Endothelial cell of umbilical vein (primary cell): ENCODE measurements at regions not wholly inside any gene's neighbourhood (a gene's known extent, or its start where the extent isn't known, plus 50 kb on each side); places are given as distances from the start of the nearest gene placed in this dataset.

Source experiments
- BruUV-seq: library from RNA; stranded (reverse); fragments of 400-500 nt; replicated peaks from 2 replicates; lab custom pipeline; 2021; lab: Mats Ljungman, UMichigan
- CTCF ChIA-PET: fragments of 300-600, 350-600 bp; sonication (Branson Sonifier 250); formaldehyde crosslinking; loops from one replicate; lab custom pipeline; 2021; ENCODE audit warnings: antibody characterized with exemption, inconsistent platforms; lab: Charles Lee
- POLR2A ChIA-PET: fragments of 300-600, 350-600 bp; sonication (Branson Sonifier 250); formaldehyde crosslinking; loops from one replicate; lab custom pipeline; 2021; ENCODE audit warnings: antibody characterized with exemption, inconsistent platforms; lab: Charles Lee
- DNase-seq: peaks from one replicate; pipeline ENCODE4 v3.0.0-alpha.2; 2011; ENCODE audit warnings: low read depth, low spot score
- FAIRE-seq: peaks from 2 replicates; lab custom pipeline; 2011; peaks lifted over from hg19 to GRCh38; lab: Jason Lieb, UNC
- H2AFZ ChIP-seq: 2 replicates; pipeline ENCODE4 v1.6.0; 2012; ENCODE audit warnings: low read depth, low read length, control low read depth, inconsistent platforms
- H3K27ac ChIP-seq: 2 replicates; pipeline ENCODE4 v1.5.1; 2011; ENCODE audit warnings: low read depth, mild to moderate bottlenecking, control low read depth, low read length, moderate library complexity; ENCODE audit not compliant: insufficient read depth
- H3K27me3 ChIP-seq, 2 experiments: 2 replicates each; pipeline versions ENCODE4 v1.6.0 to v1.6.1; 2011; ENCODE audit warnings: low read length in 2 of 2, mixed read lengths in 1 of 2; ENCODE audit not compliant: control insufficient read depth in 2 of 2, insufficient read depth in 2 of 2
- H3K36me3 ChIP-seq, 2 experiments: 2 replicates in 1 of 2; 3 replicates in 1 of 2; pipeline ENCODE4 v1.5.1; 2011; ENCODE audit warnings: low read length in 2 of 2, mild to moderate bottlenecking in 1 of 2, moderate library complexity in 1 of 2; ENCODE audit not compliant: control insufficient read depth in 2 of 2, insufficient read depth in 2 of 2; ENCODE audit errors: extremely low read depth in 1 of 2
- H3K4me1 ChIP-seq: 3 replicates; pipeline ENCODE4 v1.5.1; 2011; ENCODE audit warnings: mild to moderate bottlenecking, low read length; ENCODE audit not compliant: control insufficient read depth, insufficient read depth; ENCODE audit errors: extremely low read depth
- H3K4me2 ChIP-seq: 2 replicates; pipeline ENCODE4 v1.6.1; 2011; ENCODE audit warnings: low read length, control low read depth, mixed read lengths; ENCODE audit not compliant: insufficient read depth
- H3K4me3 ChIP-seq, 3 experiments: fragments of 200-600 bp in 1 of 3; sonication (generic), shearing (Covaris generic) in 1 of 3; replicated peaks in 1 of 3; 2 replicates each; pipeline ENCODE4 v1.5.1; 2011 to 2016; ENCODE audit warnings: control low read depth in 3 of 3, low read length in 3 of 3, mild to moderate bottlenecking in 2 of 3, inconsistent platforms in 1 of 3, low read depth in 1 of 3, moderate library complexity in 1 of 3; ENCODE audit not compliant: insufficient read depth in 1 of 3
- H3K79me2 ChIP-seq: 2 replicates; pipeline ENCODE4 v1.6.0; 2012; ENCODE audit warnings: low read length, inconsistent platforms; ENCODE audit not compliant: control insufficient read depth, insufficient read depth
- H3K9ac ChIP-seq: replicated peaks from 2 replicates; pipeline ENCODE3; 2011; ENCODE audit warnings: low read length, control low read depth; ENCODE audit not compliant: insufficient read depth; ENCODE audit errors: extremely low read depth
- H3K9me1 ChIP-seq: replicated peaks from 3 replicates; pipeline ENCODE4 v1.6.0; 2011; ENCODE audit warnings: mild to moderate bottlenecking, low read length; ENCODE audit not compliant: control insufficient read depth, insufficient read depth; ENCODE audit errors: extremely low read depth
- H3K9me3 ChIP-seq: replicated peaks from 2 replicates; pipeline ENCODE4 v1.5.1; 2012; ENCODE audit warnings: low read length, inconsistent platforms; ENCODE audit not compliant: control insufficient read depth, insufficient read depth
- H4K20me1 ChIP-seq: replicated peaks from 2 replicates; pipeline ENCODE3; 2011; ENCODE audit warnings: mild to moderate bottlenecking, low read length; ENCODE audit not compliant: control insufficient read depth, insufficient read depth; ENCODE audit errors: extremely low read depth
- EZH2 ChIP-seq: IDR thresholded peaks from 2 replicates; pipeline ENCODE4 v1.6.1; 2012; ENCODE audit warnings: borderline replicate concordance, low read depth, mild to moderate bottlenecking, moderate library complexity, low read length, inconsistent platforms; ENCODE audit not compliant: severe bottlenecking
- FOS ChIP-seq: IDR thresholded peaks from 2 replicates; pipeline ENCODE4 v1.6.1; 2011; ENCODE audit warnings: mild to moderate bottlenecking, low read length, moderate library complexity, borderline replicate concordance; ENCODE audit not compliant: insufficient read depth
- GATA2 ChIP-seq: IDR thresholded peaks from 2 replicates; pipeline ENCODE4 v1.7.0; 2011; ENCODE audit warnings: low read depth, mild to moderate bottlenecking, moderate library complexity, mixed read lengths, low read length; ENCODE audit not compliant: insufficient read length, insufficient read depth
- JUN ChIP-seq: IDR thresholded peaks from 2 replicates; pipeline ENCODE4 v1.6.1; 2011; ENCODE audit warnings: borderline replicate concordance, low read depth; ENCODE audit not compliant: insufficient read length, insufficient read depth
- MYC ChIP-seq: IDR thresholded peaks from one replicate; pipeline ENCODE4 v1.6.1; 2011; ENCODE audit warnings: mild to moderate bottlenecking, low read depth, low read length
- POLR2A ChIP-seq: IDR thresholded peaks from 2 replicates; pipeline ENCODE4 v1.6.1; 2012; ENCODE audit warnings: low read depth, mild to moderate bottlenecking, control low read depth, low read length
- POLR2AphosphoS5 ChIP-seq: IDR thresholded peaks from 2 replicates; pipeline ENCODE4 v1.6.1; 2012; ENCODE audit warnings: low read depth, mild to moderate bottlenecking, control low read depth, low read length, moderate library complexity; ENCODE audit not compliant: insufficient read depth
- dilution Hi-C: fragments of 300-500 bp; cut with MboI; formaldehyde crosslinking; loops from one replicate; pipeline ENCODE4 v1.15.0; 2019; ENCODE audit warnings: low sequenced_read_pairs; ENCODE audit not compliant: extremely low pct_ligation_motif_present
- intact Hi-C: fragments of 100-400 bp; cut with micrococcal nuclease; formaldehyde crosslinking; loops from one replicate; pipeline ENCODE4 v1.10.0; 2022
- TF ChIP-seq, protein P1 (sequence below): IDR thresholded peaks from 2 replicates; pipeline ENCODE4 v1.6.1; 2011; ENCODE audit not compliant: insufficient read depth, insufficient read length
- TF ChIP-seq, protein P2 (sequence below), 2 donors: IDR thresholded peaks; 1 replicate in 1 of 2; 2 replicates in 1 of 2; pipeline ENCODE4 v1.5.1; 2011; ENCODE audit warnings: low read length in 2 of 2, mild to moderate bottlenecking in 2 of 2, moderate library complexity in 2 of 2, control low read depth in 1 of 2, inconsistent platforms in 1 of 2, low read depth in 1 of 2; ENCODE audit not compliant: insufficient read depth in 1 of 2; ENCODE audit errors: extremely low read depth in 1 of 2

DNA sequence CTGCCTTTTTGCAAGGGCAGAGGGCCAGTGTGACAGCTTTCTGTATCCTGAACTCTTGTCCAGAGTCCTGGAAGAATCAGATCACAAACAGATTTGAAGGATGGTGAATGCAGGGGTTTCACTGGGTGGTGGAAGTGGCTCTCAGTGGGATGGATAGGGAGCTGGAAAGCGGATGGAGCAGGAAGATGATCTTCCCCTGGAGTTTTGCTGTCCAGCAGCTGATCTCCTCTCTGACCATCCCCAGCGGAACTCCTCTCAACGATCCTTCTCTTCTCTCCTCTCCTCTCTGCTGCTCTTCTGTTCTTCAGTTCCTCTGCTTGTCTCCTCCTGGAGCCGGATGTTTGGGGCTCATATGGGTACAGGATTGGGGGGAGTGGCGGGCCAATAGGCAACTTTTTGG, 108.3 kb upstream of the HMHB1 start:
- POLR2A ChIA-PET = no interaction called here
- no peaks in the 10 kb centered on the region for H3K4me1 ChIP-seq

More for the DNA sequence above, 108.3 kb upstream of the HMHB1 start:
- DNase-seq (no peak), FAIRE-seq (no peak)
- Histone ChIP-seq H3K27ac (no peak overlapping the region), H2AFZ (no peak overlapping the region), H3K4me2 (no peak overlapping the region), H3K9me3 (no peaks in the 10 kb centered on the region), H3K9me1 (no peaks in the 10 kb centered on the region), H3K9ac (no peak overlapping the region), H3K36me3 (no peaks in the 10 kb centered on the region), H4K20me1 (no peaks in the 10 kb centered on the region), H3K79me2 (no peaks in the 10 kb centered on the region), H3K27me3 (peaks cover 0 to 2% of the 10 kb centered on the region in 2 experiments), H3K4me3 (no peak overlapping the region)
- CTCF ChIA-PET = no interaction called here
- TF ChIP-seq JUN (no peak), MYC (no peak), EZH2 (no peak), POLR2AphosphoS5 (no peak), FOS (no peak), GATA2 (no peak), POLR2A (no peak)
- TF ChIP-seq, protein P1, sequence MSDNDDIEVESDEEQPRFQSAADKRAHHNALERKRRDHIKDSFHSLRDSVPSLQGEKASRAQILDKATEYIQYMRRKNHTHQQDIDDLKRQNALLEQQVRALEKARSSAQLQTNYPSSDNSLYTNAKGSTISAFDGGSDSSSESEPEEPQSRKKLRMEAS = no peak
- TF ChIP-seq, protein P2, sequence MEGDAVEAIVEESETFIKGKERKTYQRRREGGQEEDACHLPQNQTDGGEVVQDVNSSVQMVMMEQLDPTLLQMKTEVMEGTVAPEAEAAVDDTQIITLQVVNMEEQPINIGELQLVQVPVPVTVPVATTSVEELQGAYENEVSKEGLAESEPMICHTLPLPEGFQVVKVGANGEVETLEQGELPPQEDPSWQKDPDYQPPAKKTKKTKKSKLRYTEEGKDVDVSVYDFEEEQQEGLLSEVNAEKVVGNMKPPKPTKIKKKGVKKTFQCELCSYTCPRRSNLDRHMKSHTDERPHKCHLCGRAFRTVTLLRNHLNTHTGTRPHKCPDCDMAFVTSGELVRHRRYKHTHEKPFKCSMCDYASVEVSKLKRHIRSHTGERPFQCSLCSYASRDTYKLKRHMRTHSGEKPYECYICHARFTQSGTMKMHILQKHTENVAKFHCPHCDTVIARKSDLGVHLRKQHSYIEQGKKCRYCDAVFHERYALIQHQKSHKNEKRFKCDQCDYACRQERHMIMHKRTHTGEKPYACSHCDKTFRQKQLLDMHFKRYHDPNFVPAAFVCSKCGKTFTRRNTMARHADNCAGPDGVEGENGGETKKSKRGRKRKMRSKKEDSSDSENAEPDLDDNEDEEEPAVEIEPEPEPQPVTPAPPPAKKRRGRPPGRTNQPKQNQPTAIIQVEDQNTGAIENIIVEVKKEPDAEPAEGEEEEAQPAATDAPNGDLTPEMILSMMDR (IDR thresholded peaks at IDR 0.05; ENCODE audit: extremely low read depth in 1 of 2, insufficient read depth in 1 of 2, low read depth in 1 of 2, low read length in 2 of 2) = no peak
- dilution Hi-C loops = no loop called here
- intact Hi-C loops = no loop called here
- no TSS peak for BruUV-seq
